IMR-90 (cell line): ENCODE measurements at regions not wholly inside any gene's neighbourhood (a gene's known extent, or its start where the extent isn't known, plus 50 kb on each side); places are given as distances from the start of the nearest gene placed in this dataset.

Experiments
- ATAC-seq: fragments of 200-7000 bp; cut with Tn5 transposase; 2 replicates; pipeline ENCODE4 v1.9.1; 2020; ENCODE audit warnings: low read depth, mild to moderate bottlenecking, moderate library complexity
- BruUV-seq: library from RNA; stranded (reverse); fragments of 400-500 nt; replicated peaks from 2 replicates; lab custom pipeline; 2021; lab: Mats Ljungman, UMichigan
- CTCF ChIA-PET: fragments of 300-600 bp; formaldehyde crosslinking; extraction: SDS; loops from one replicate; lab custom pipeline; 2021; ENCODE audit warnings: antibody characterized with exemption; lab: Yijun Ruan, JAX
- POLR2A ChIA-PET: fragments of 300-600 bp; sonication (Branson Sonifier 250); formaldehyde crosslinking; loops from one replicate; lab custom pipeline; 2022; ENCODE audit warnings: antibody characterized with exemption; ENCODE audit not compliant: unreplicated experiment; lab: Charles Lee
- DNase-seq: peaks from one replicate; pipeline ENCODE4 v3.0.0; 2013
- H2AFZ ChIP-seq: replicated peaks from 2 replicates; pipeline ENCODE3; 2013; ENCODE audit warnings: low read length, mild to moderate bottlenecking; ENCODE audit not compliant: poor library complexity
- H2AK5ac ChIP-seq: 2 replicates; pipeline ENCODE4 v1.6.1; 2013; ENCODE audit warnings: low read depth, low read length, inconsistent platforms
- H2AK9ac ChIP-seq: replicated peaks from 2 replicates; pipeline ENCODE3; 2013; ENCODE audit warnings: mild to moderate bottlenecking, low read depth, low read length, moderate library complexity; ENCODE audit not compliant: poor library complexity
- H2BK120ac ChIP-seq: 2 replicates; pipeline ENCODE4 v1.6.1; 2013; ENCODE audit warnings: low read depth, low read length, inconsistent platforms
- H2BK15ac ChIP-seq: 3 replicates; pipeline ENCODE4 v1.6.1; 2013; ENCODE audit warnings: low read depth, low read length, inconsistent platforms
- H2BK20ac ChIP-seq: 2 replicates; pipeline ENCODE4 v1.6.1; 2013; ENCODE audit warnings: low read depth, mild to moderate bottlenecking, inconsistent platforms, low read length, moderate library complexity
- H2BK5ac ChIP-seq: 2 replicates; pipeline ENCODE4 v1.6.1; 2013; ENCODE audit warnings: mild to moderate bottlenecking, low read depth, low read length, inconsistent platforms; ENCODE audit not compliant: poor library complexity, severe bottlenecking
- H3K14ac ChIP-seq: replicated peaks from 2 replicates; pipeline ENCODE4 v1.6.1; 2013; ENCODE audit warnings: low read depth, low read length, inconsistent platforms
- H3K18ac ChIP-seq: 2 replicates; pipeline ENCODE4 v1.6.1; 2013; ENCODE audit warnings: low read depth, low read length, control low read depth
- H3K23ac ChIP-seq: 2 replicates; pipeline ENCODE4 v1.6.1; 2013; ENCODE audit warnings: low read depth, low read length, inconsistent platforms
- H3K27ac ChIP-seq: 2 replicates; pipeline ENCODE4 v1.5.1; 2013; ENCODE audit warnings: mild to moderate bottlenecking, control low read depth, low read length; ENCODE audit not compliant: insufficient read depth
- H3K27me3 ChIP-seq: 2 replicates; pipeline ENCODE4 v1.6.1; 2013; ENCODE audit warnings: low read length; ENCODE audit not compliant: control insufficient read depth, insufficient read depth
- H3K36me3 ChIP-seq: 2 replicates; pipeline ENCODE4 v1.6.1; 2013; ENCODE audit warnings: low read length, mixed read lengths; ENCODE audit not compliant: control insufficient read depth, insufficient read depth
- H3K4ac ChIP-seq: 2 replicates; pipeline ENCODE4 v1.6.1; 2013; ENCODE audit warnings: low read depth, low read length, inconsistent platforms
- H3K4me1 ChIP-seq: 2 replicates; pipeline ENCODE4 v1.6.1; 2013; ENCODE audit warnings: low read length, mixed read lengths; ENCODE audit not compliant: control insufficient read depth, insufficient read depth
- H3K4me2 ChIP-seq: 2 replicates; pipeline ENCODE4 v1.6.1; 2013; ENCODE audit warnings: low read depth, mild to moderate bottlenecking, control low read depth, low read length, moderate library complexity
- H3K4me3 ChIP-seq: 2 replicates; pipeline ENCODE4 v1.5.1; 2013; ENCODE audit warnings: low read depth, mild to moderate bottlenecking, control low read depth, low read length, moderate library complexity; ENCODE audit not compliant: insufficient read depth
- H3K56ac ChIP-seq: 2 replicates; pipeline ENCODE4 v1.6.1; 2013; ENCODE audit warnings: low read length, inconsistent platforms; ENCODE audit not compliant: insufficient read depth; ENCODE audit errors: extremely low read depth
- H3K79me1 ChIP-seq, 2 experiments: 2 replicates each; pipeline ENCODE4 v1.6.1; 2013; ENCODE audit warnings: low read length in 2 of 2, inconsistent platforms in 1 of 2, low read depth in 1 of 2
- H3K9ac ChIP-seq: 2 replicates; pipeline ENCODE4 v1.6.1; 2013; ENCODE audit warnings: low read depth, low read length, control low read depth
- H3K9me1 ChIP-seq: 2 replicates; pipeline ENCODE4 v1.6.1; 2013; ENCODE audit warnings: low read length, inconsistent platforms; ENCODE audit not compliant: insufficient read depth
- H3K9me3 ChIP-seq: 2 replicates; pipeline ENCODE4 v1.6.1; 2013; ENCODE audit warnings: low read length; ENCODE audit not compliant: control insufficient read depth, insufficient read depth
- H4K20me1 ChIP-seq: 2 replicates; pipeline ENCODE4 v1.6.1; 2013; ENCODE audit warnings: low read length, inconsistent platforms; ENCODE audit not compliant: insufficient read depth
- H4K5ac ChIP-seq: 2 replicates; pipeline ENCODE4 v1.6.1; 2013; ENCODE audit warnings: mild to moderate bottlenecking, low read depth, low read length, control low read depth
- H4K8ac ChIP-seq, 2 experiments: 2 replicates each; pipeline ENCODE4 v1.6.1; 2013; ENCODE audit warnings: low read depth in 2 of 2, low read length in 2 of 2, control low read depth in 1 of 2, inconsistent platforms in 1 of 2
- H4K91ac ChIP-seq: 2 replicates; pipeline ENCODE4 v1.6.1; 2013; ENCODE audit warnings: low read depth, low read length, inconsistent platforms; ENCODE audit not compliant: insufficient read depth
- BHLHE40 ChIP-seq: fragments of 150-350 bp; IDR thresholded peaks from 2 replicates; pipeline ENCODE4 v1.6.1; 2016; ENCODE audit warnings: mild to moderate bottlenecking, low read depth, low read length
- CEBPB ChIP-seq: IDR thresholded peaks from 2 replicates; pipeline ENCODE4 v1.6.1; 2012; ENCODE audit warnings: low read depth, low read length, improper control_type of control experiment
- CHD1 ChIP-seq: IDR thresholded peaks from 2 replicates; pipeline ENCODE4 v1.6.1; 2012; ENCODE audit warnings: low read depth, low read length, improper control_type of control experiment
- CTCF ChIP-seq: conservative IDR thresholded peaks from 2 replicates; pipeline ENCODE4 v1.5.1; 2012; ENCODE audit warnings: mild to moderate bottlenecking, low read depth, low read length, improper control_type of control experiment
- ELK1 ChIP-seq: fragments of 150-350 bp; IDR thresholded peaks from 2 replicates; pipeline ENCODE4 v1.6.1; 2016; ENCODE audit warnings: low read depth, mild to moderate bottlenecking, low read length, moderate library complexity, borderline replicate concordance
- FOS ChIP-seq: fragments of 150-350 bp; IDR thresholded peaks from 2 replicates; pipeline ENCODE4 v1.6.1; 2016; ENCODE audit warnings: low read depth, low read length
- MAFK ChIP-seq: IDR thresholded peaks from 2 replicates; pipeline ENCODE4 v1.6.1; 2012; ENCODE audit warnings: low read depth, low read length, improper control_type of control experiment
- MAZ ChIP-seq: IDR thresholded peaks from 2 replicates; pipeline ENCODE4 v1.6.1; 2012; ENCODE audit warnings: low read depth, mild to moderate bottlenecking, low read length, improper control_type of control experiment, moderate library complexity, borderline replicate concordance
- MXI1 ChIP-seq: IDR thresholded peaks from 2 replicates; pipeline ENCODE4 v1.6.1; 2012; ENCODE audit warnings: low read depth, mild to moderate bottlenecking, low read length, moderate library complexity, borderline replicate concordance
- NFE2L2 ChIP-seq: fragments of 150-350 bp; IDR thresholded peaks from 2 replicates; pipeline ENCODE4 v1.6.1; 2016; ENCODE audit warnings: low read depth, mild to moderate bottlenecking, low read length
- POLR2A ChIP-seq: IDR thresholded peaks from 2 replicates; pipeline ENCODE4 v1.6.1; 2012; ENCODE audit warnings: mild to moderate bottlenecking, low read depth, low read length
- RAD21 ChIP-seq: IDR thresholded peaks from 2 replicates; pipeline ENCODE4 v1.6.1; 2012; ENCODE audit warnings: low read length, improper control_type of control experiment
- RCOR1 ChIP-seq: IDR thresholded peaks from 2 replicates; pipeline ENCODE4 v1.6.1; 2012; ENCODE audit warnings: mild to moderate bottlenecking, low read length, improper control_type of control experiment; ENCODE audit not compliant: insufficient replicate concordance
- RFX5 ChIP-seq: IDR thresholded peaks from 2 replicates; pipeline ENCODE4 v1.8.0; 2012; ENCODE audit warnings: low read depth, mild to moderate bottlenecking, low read length, moderate library complexity
- SMC3 ChIP-seq: fragments of 150-350 bp; IDR thresholded peaks from 2 replicates; pipeline ENCODE4 v1.6.1; 2016; ENCODE audit warnings: low read depth, mild to moderate bottlenecking, antibody characterized with exemption, low read length, moderate library complexity
- WGBS, 2 experiments: methylation state at CpG; one replicate each; pipeline versions ENCODE4 v1.1.5 to v1.1.7; 2013; ENCODE audit warnings: missing lambda C conversion rate in 2 of 2; ENCODE audit not compliant: insufficient read length in 1 of 2; ENCODE audit errors: extremely low coverage in 2 of 2; 5-methylcytosine and 5-hydroxymethylcytosine counted together
- dilution Hi-C: fragments of 300-500 bp; cut with HindIII; formaldehyde crosslinking; loops from one replicate; pipeline ENCODE4 v1.14.3; 2018; ENCODE audit warnings: low sequenced_read_pairs; ENCODE audit not compliant: unreplicated experiment
- in situ Hi-C: fragments of 300-500 bp; cut with MboI; formaldehyde crosslinking; loops from 3 replicates; pipeline ENCODE4 v1.14.3; 2019; ENCODE audit warnings: low sequenced_read_pairs, inconsistent platforms, mixed read lengths
- intact Hi-C: fragments of 100-400 bp; cut with micrococcal nuclease; formaldehyde crosslinking; loops from 2 replicates; pipeline ENCODE4 v1.10.0; 2022

- intact Hi-C loops (loop anchor here (2.0 to 5.0 kb wide), 2 partner anchors 52 to 84 kb away; no protein-coding TSS in a partner anchor), in situ Hi-C loops (loop anchor here (5.0 kb wide), 1 partner anchor 87 kb away; the partner anchor contains the start of gene FOXL1), dilution Hi-C loops (no loop called here)
- Histone ChIP-seq H4K91ac (peak overlapping the region; percentile 95), H3K4me2 (peak overlapping the region; percentile 55; the same call in 1 of the 2 replicates), H3K4me3 (no peak overlapping the region), H3K56ac (peak overlapping the region; percentile 94), H4K20me1 (no peaks in the 10 kb centered on the region; the same call in 1 of the 2 replicates), H3K18ac (peak overlapping the region; percentile 77; the same call in 1 of the 2 replicates), H3K23ac (peak overlapping the region; percentile 93), H3K9me3 (no peaks in the 10 kb centered on the region), H4K5ac (peak overlapping the region; percentile 75; the same call in 1 of the 2 replicates), H3K27ac (peak overlapping the region; percentile 77), H3K4me1 (peaks cover 29% of the 10 kb centered on the region), H2AK9ac (peak overlapping the region; percentile 86), H2AK5ac (peak overlapping the region; percentile 97), H3K79me1 (peaks cover 0 to 21% of the 10 kb centered on the region in 2 experiments; a peak in 2 of 4 replicates), H2BK15ac (peak overlapping the region; percentile 93), H3K14ac (peak overlapping the region; percentile 91), H2AFZ (peak overlapping the region; percentile 58), H3K36me3 (no peaks in the 10 kb centered on the region), H3K9me1 (peaks cover 26% of the 10 kb centered on the region), H3K4ac (peak overlapping the region; percentile 98), H2BK120ac (peak overlapping the region; percentile 99), H3K9ac (no peak overlapping the region; the same call in 1 of the 2 replicates), H2BK5ac (peak overlapping the region; percentile 100), H4K8ac (peak overlapping the region; percentile 76 to 92), H2BK20ac (peak overlapping the region; percentile 98), H3K27me3 (no peaks in the 10 kb centered on the region)
- no CpG with 5 or more reads among the region's 11 CpGs for WGBS, 2 experiments
- ChIA-PET CTCF (interaction anchor here (0.6 to 1.0 kb wide), 2 partner anchors 48 to 172 kb away, joined by 3 to 4 read pairs; no protein-coding TSS in a partner anchor), POLR2A (interaction anchor here (0.8 to 1.3 kb wide), 3 partner anchors 53 to 89 kb away, joined by 3 to 7 read pairs (median 3); partner anchors contain the start of gene FOXL1)
- ATAC-seq (peak; percentile 74), DNase-seq (peak; percentile 98)
- no TSS peak for BruUV-seq
- peak; percentile 43; the same call in 1 of the 2 replicates for TF ChIP-seq BHLHE40
- no peak for TF ChIP-seq MXI1
- TF ChIP-seq NFE2L2, result peak; percentile 87
- TF ChIP-seq FOS, result peak; percentile 98
- peak; percentile 87 for TF ChIP-seq MAZ
- TF ChIP-seq RCOR1, result peak; percentile 11
- no peak for TF ChIP-seq CTCF
- no peak for TF ChIP-seq RFX5
- TF ChIP-seq RAD21, result peak; percentile 35; the same call in 1 of the 2 replicates
- no peak for TF ChIP-seq CHD1
- TF ChIP-seq CEBPB, result peak; percentile 73
- TF ChIP-seq MAFK, result peak; percentile 75
- TF ChIP-seq ELK1, result no peak
- TF ChIP-seq POLR2A, result peak; percentile 4; the same call in 1 of the 2 replicates
- peak; percentile 29; the same call in 1 of the 2 replicates for TF ChIP-seq SMC3
These were observed 86.4 kb downstream of the FOXL1 start for GRCh38 chr16:86664522-86665318.
